HEK293 (cell line): ENCODE measurements at regions not wholly inside any gene's neighbourhood (a gene's known extent, or its start where the extent isn't known, plus 50 kb on each side); places are given as distances from the start of the nearest gene placed in this dataset.
"Not testable (repeated sequence)": the region's sequence is repeated elsewhere in the genome, so short reads cannot be mapped to it uniquely, and the experiment has no call there.

Experiments used
- CTCF ChIA-PET: fragments of 350-600 bp; formaldehyde crosslinking; extraction: SDS; loops from one replicate; lab custom pipeline; 2021; ENCODE audit warnings: antibody characterized with exemption; lab: Yijun Ruan, JAX
- POLR2A ChIA-PET: fragments of 300-600 bp; formaldehyde crosslinking; extraction: SDS; loops from one replicate; lab custom pipeline; 2020; ENCODE audit warnings: antibody characterized with exemption, inconsistent platforms; lab: Yijun Ruan, JAX
- H3K27ac ChIP-seq: fragments of 200-500 bp; sonication (Bioruptor generic); 2 replicates; pipeline ENCODE4 v1.5.1; 2014; ENCODE audit warnings: low read depth, low read length, control low read depth, inconsistent platforms; ENCODE audit errors: extremely low read depth
- H3K36me3 ChIP-seq, 2 experiments: fragments of 200-500 bp in 1 of 2; sonication (Bioruptor generic) in 1 of 2; 1 replicate in 1 of 2; 2 replicates in 1 of 2; pipeline ENCODE4 v1.5.1; 2014 to 2017; ENCODE audit warnings: inconsistent platforms in 2 of 2, low read length in 2 of 2; ENCODE audit not compliant: control insufficient read depth in 2 of 2, insufficient read depth in 1 of 2
- H3K4me1 ChIP-seq: fragments of 200-500 bp; sonication (Bioruptor generic); 2 replicates; pipeline ENCODE4 v1.5.1; 2014; ENCODE audit warnings: mild to moderate bottlenecking, low read length, inconsistent platforms; ENCODE audit not compliant: control insufficient read depth, insufficient read depth
- H3K4me3 ChIP-seq: 2 replicates; pipeline ENCODE4 v1.5.1; 2011; ENCODE audit warnings: low read depth, mild to moderate bottlenecking, control low read depth, low read length, moderate library complexity
- H3K9me3 ChIP-seq: fragments of 200-500 bp; sonication (Bioruptor generic); 2 replicates; pipeline ENCODE4 v1.5.1; 2014; ENCODE audit warnings: low read depth, low read length, inconsistent platforms; ENCODE audit not compliant: control insufficient read depth, insufficient read depth
- IKZF3 ChIP-seq: fragments of 450-650 bp; IDR thresholded peaks from 2 replicates; pipeline ENCODE4 v1.5.0; 2018; ENCODE audit warnings: missing biosample characterization, mild to moderate bottlenecking, missing genetic modification characterization, moderate library complexity
- MYNN ChIP-seq: fragments of 450-650 bp; formaldehyde crosslinking; IDR thresholded peaks from 2 replicates; pipeline ENCODE4 v1.5.1; 2016; ENCODE audit warnings: missing biosample characterization, missing genetic modification characterization, borderline replicate concordance
- OVOL3 ChIP-seq: fragments of 450-650 bp; formaldehyde crosslinking; IDR thresholded peaks from 2 replicates; pipeline ENCODE4 v1.5.1; 2016; ENCODE audit warnings: missing biosample characterization, missing genetic modification characterization
- TSHZ1 ChIP-seq: fragments of 450-650 bp; formaldehyde crosslinking; IDR thresholded peaks from 2 replicates; pipeline ENCODE4 v1.5.1; 2016; ENCODE audit warnings: missing biosample characterization, missing genetic modification characterization, borderline replicate concordance
- ZNF132 ChIP-seq: fragments of 450-650 bp; formaldehyde crosslinking; IDR thresholded peaks from 2 replicates; pipeline ENCODE4 v1.5.1; 2017; ENCODE audit warnings: missing biosample characterization, missing genetic modification characterization, borderline replicate concordance
- ZNF184 ChIP-seq: fragments of 450-650 bp; IDR thresholded peaks from 2 replicates; pipeline ENCODE4 v1.5.1; 2018; ENCODE audit warnings: missing biosample characterization, mild to moderate bottlenecking, missing genetic modification characterization
- ZNF248 ChIP-seq: fragments of 450-650 bp; formaldehyde crosslinking; IDR thresholded peaks from 2 replicates; pipeline ENCODE4 v1.5.1; 2017; ENCODE audit warnings: missing biosample characterization, missing genetic modification characterization
- ZNF341 ChIP-seq: fragments of 450-650 bp; formaldehyde crosslinking; IDR thresholded peaks from 2 replicates; pipeline ENCODE4; 2016; ENCODE audit warnings: low read depth, missing biosample characterization, missing genetic modification characterization
- ZNF350 ChIP-seq: fragments of 450-650 bp; formaldehyde crosslinking; IDR thresholded peaks from 2 replicates; pipeline ENCODE4 v1.5.0; 2017; ENCODE audit warnings: missing biosample characterization, mild to moderate bottlenecking, missing genetic modification characterization
- ZNF433 ChIP-seq: fragments of 450-650 bp; formaldehyde crosslinking; IDR thresholded peaks from 2 replicates; pipeline ENCODE4 v1.5.1; 2016; ENCODE audit warnings: missing biosample characterization, missing genetic modification characterization, low read depth
- ZNF548 ChIP-seq: fragments of 450-650 bp; formaldehyde crosslinking; IDR thresholded peaks from 2 replicates; pipeline ENCODE4 v1.5.1; 2016; ENCODE audit warnings: missing biosample characterization, missing genetic modification characterization
- ZNF596 ChIP-seq: fragments of 450-650 bp; IDR thresholded peaks from 2 replicates; pipeline ENCODE4 v1.5.0; 2018; ENCODE audit warnings: missing biosample characterization, mild to moderate bottlenecking, missing genetic modification characterization, moderate library complexity
- ZNF610 ChIP-seq: fragments of 450-650 bp; formaldehyde crosslinking; IDR thresholded peaks from 2 replicates; pipeline ENCODE4 v1.5.1; 2016; ENCODE audit warnings: missing biosample characterization, missing genetic modification characterization, borderline replicate concordance
- ZNF621 ChIP-seq: fragments of 450-650 bp; formaldehyde crosslinking; IDR thresholded peaks from 2 replicates; pipeline ENCODE4 v1.5.1; 2017; ENCODE audit warnings: missing biosample characterization, missing genetic modification characterization
- ZNF626 ChIP-seq: fragments of 450-650 bp; sonication (Bioruptor Pico); formaldehyde crosslinking; IDR thresholded peaks from 2 replicates; pipeline ENCODE4 v1.5.1; 2018; ENCODE audit warnings: missing biosample characterization, missing genetic modification characterization, inconsistent platforms
- ZNF629 ChIP-seq: fragments of 450-650 bp; formaldehyde crosslinking; IDR thresholded peaks from 2 replicates; pipeline ENCODE4 v1.5.1; 2017; ENCODE audit warnings: missing biosample characterization, missing genetic modification characterization
- ZNF639 ChIP-seq: fragments of 450-650 bp; formaldehyde crosslinking; IDR thresholded peaks from 2 replicates; pipeline ENCODE4 v1.5.1; 2016; ENCODE audit warnings: missing biosample characterization, missing genetic modification characterization
- ZNF654 ChIP-seq: fragments of 450-650 bp; formaldehyde crosslinking; IDR thresholded peaks from 2 replicates; pipeline ENCODE4 v1.5.1; 2016; ENCODE audit warnings: low read depth, missing biosample characterization, missing genetic modification characterization
- ZNF768 ChIP-seq: fragments of 450-650 bp; formaldehyde crosslinking; IDR thresholded peaks from 2 replicates; pipeline ENCODE4 v1.5.1; 2018; ENCODE audit warnings: missing biosample characterization, mild to moderate bottlenecking, missing genetic modification characterization
- ZNF830 ChIP-seq: fragments of 450-650 bp; IDR thresholded peaks from 2 replicates; pipeline ENCODE4 v1.5.0; 2018; ENCODE audit warnings: missing biosample characterization, missing genetic modification characterization, low read depth, mild to moderate bottlenecking, moderate library complexity
- TF ChIP-seq, protein P1 (sequence below): fragments of 450-650 bp; formaldehyde crosslinking; IDR thresholded peaks from 2 replicates; pipeline ENCODE4 v1.5.1; 2016; ENCODE audit warnings: missing biosample characterization, missing genetic modification characterization
- TF ChIP-seq, protein P2 (sequence below): IDR thresholded peaks from 2 replicates; pipeline ENCODE4 v1.6.1; 2011; ENCODE audit warnings: mild to moderate bottlenecking, low read depth, low read length, borderline replicate concordance

DNA sequence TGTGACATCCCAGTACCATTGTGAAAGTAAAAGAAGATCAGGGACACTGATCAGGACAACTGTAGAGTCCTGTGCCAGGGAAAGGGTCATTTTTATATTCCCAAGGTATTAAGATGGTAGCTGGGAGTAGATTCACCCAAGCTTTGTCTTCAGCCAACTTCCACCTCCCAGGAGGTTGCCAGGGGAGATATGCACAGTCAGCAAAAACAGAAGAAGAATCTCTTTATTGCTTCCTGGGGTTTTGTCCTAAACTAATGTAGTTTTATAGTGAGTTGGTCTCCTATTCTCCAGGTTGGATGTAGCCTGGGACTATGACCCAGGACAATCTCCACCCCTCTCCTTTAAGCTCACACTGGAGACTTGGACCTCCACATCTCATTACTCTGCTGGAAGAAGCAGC is 139.2 kb downstream of the RAMP3 start:
- Histone ChIP-seq H3K27ac (no peak overlapping the region), H3K9me3 (no peaks in the 10 kb centered on the region), H3K36me3 (no peaks in the 10 kb centered on the region), H3K4me3 (no peak overlapping the region), H3K4me1 (no peaks in the 10 kb centered on the region)
- POLR2A ChIA-PET: interaction anchor here (0.6 kb wide), 1 partner anchor 14 kb away, joined by 4 read pairs; no protein-coding TSS in a partner anchor
- TF ChIP-seq OVOL3 (tag by site-specific recombination) (no peak), ZNF132 (tag by site-specific recombination) (no peak), ZNF184 (tag by site-specific recombination) (no peak)
- TF ChIP-seq, all 188 proteins: peak for 0
- CTCF ChIA-PET: interaction anchor here (0.6 to 0.7 kb wide), 2 partner anchors 236 to 1362 kb away, joined by 3 to 6 read pairs; no protein-coding TSS in a partner anchor

GRCh38 chr7:45306752-45307305 is 149.2 kb downstream of the RAMP3 start:
- no peak overlapping the region for H3K4me3 ChIP-seq
- ChIA-PET CTCF (no interaction called here), POLR2A (no interaction called here)
- H3K9me3 ChIP-seq: no peaks in the 10 kb centered on the region
- no peaks in the 10 kb centered on the region for H3K36me3 ChIP-seq
- TF ChIP-seq ZNF350 (tag by site-specific recombination) (no peak), ZNF341 (tag by site-specific recombination) (no peak), MYNN (tag by site-specific recombination) (no peak), ZNF830 (no peak), IKZF3 (tag by site-specific recombination) (no peak)
- TF ChIP-seq, all 188 proteins: peak for 0
- Histone ChIP-seq H3K27ac (no peak overlapping the region), H3K4me1 (no peaks in the 10 kb centered on the region)

GRCh38 chr7:45311597-45311996 is 154.0 kb downstream of the RAMP3 start:
- no peak for TF ChIP-seq ZNF548 (tag by site-specific recombination)
- no peak for TF ChIP-seq ZNF248
- TF ChIP-seq MYNN (tag by site-specific recombination): no peak
- TF ChIP-seq, protein P1, sequence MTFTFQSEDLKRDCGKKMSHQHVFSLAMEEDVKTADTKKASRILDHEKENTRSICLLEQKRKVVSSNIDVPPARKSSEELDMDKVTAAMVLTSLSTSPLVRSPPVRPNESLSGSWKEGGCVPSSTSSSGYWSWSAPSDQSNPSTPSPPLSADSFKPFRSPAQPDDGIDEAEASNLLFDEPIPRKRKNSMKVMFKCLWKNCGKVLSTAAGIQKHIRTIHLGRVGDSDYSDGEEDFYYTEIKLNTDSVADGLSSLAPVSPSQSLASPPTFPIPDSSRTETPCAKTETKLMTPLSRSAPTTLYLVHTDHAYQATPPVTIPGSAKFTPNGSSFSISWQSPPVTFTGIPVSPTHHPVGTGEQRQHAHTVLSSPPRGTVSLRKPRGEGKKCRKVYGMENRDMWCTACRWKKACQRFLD (tag by site-specific recombination): no peak
- TF ChIP-seq ZNF610 (tag by site-specific recombination): no peak
- no peak for TF ChIP-seq ZNF654 (tag by site-specific recombination)
- no peak for TF ChIP-seq ZNF626 (tag by site-specific recombination)
- no peak for TF ChIP-seq ZNF768 (tag by site-specific recombination)
- TF ChIP-seq ZNF639 (tag by site-specific recombination): no peak
- no peak for TF ChIP-seq ZNF621
- TF ChIP-seq TSHZ1 (tag by site-specific recombination): no peak
- no peak for TF ChIP-seq ZNF433 (tag by site-specific recombination)
- TF ChIP-seq ZNF596 (tag by site-specific recombination): no peak
- TF ChIP-seq, protein P2, sequence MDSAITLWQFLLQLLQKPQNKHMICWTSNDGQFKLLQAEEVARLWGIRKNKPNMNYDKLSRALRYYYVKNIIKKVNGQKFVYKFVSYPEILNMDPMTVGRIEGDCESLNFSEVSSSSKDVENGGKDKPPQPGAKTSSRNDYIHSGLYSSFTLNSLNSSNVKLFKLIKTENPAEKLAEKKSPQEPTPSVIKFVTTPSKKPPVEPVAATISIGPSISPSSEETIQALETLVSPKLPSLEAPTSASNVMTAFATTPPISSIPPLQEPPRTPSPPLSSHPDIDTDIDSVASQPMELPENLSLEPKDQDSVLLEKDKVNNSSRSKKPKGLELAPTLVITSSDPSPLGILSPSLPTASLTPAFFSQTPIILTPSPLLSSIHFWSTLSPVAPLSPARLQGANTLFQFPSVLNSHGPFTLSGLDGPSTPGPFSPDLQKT: no peak
- no peak for TF ChIP-seq ZNF629 (tag by site-specific recombination)
- TF ChIP-seq, all 188 proteins: peak for 0
- Histone ChIP-seq H3K27ac (no peak overlapping the region), H3K36me3 (no peaks in the 10 kb centered on the region), H3K4me3 (no peak overlapping the region), H3K4me1 (no peaks in the 10 kb centered on the region), H3K9me3 (no peaks in the 10 kb centered on the region)
- CTCF ChIA-PET: interaction anchor here (0.6 to 0.7 kb wide), 3 partner anchors 10 to 162 kb away, joined by 3 to 5 read pairs (median 3); no protein-coding TSS in a partner anchor
- POLR2A ChIA-PET: no interaction called here

GRCh38 chr7:45315512-45315911 is 157.9 kb downstream of the RAMP3 start:
- H3K4me3 ChIP-seq, H3K27ac ChIP-seq, H3K36me3 ChIP-seq, H3K4me1 ChIP-seq, POLR2A ChIA-PET, CTCF ChIA-PET, H3K9me3 ChIP-seq: not testable (repeated sequence)
